ENCODE measurements at regions not wholly inside any gene's neighbourhood (a gene's known extent, or its start where the extent isn't known, plus 50 kb on each side); places are given as distances from the start of the nearest gene placed in this dataset.

DNA sequence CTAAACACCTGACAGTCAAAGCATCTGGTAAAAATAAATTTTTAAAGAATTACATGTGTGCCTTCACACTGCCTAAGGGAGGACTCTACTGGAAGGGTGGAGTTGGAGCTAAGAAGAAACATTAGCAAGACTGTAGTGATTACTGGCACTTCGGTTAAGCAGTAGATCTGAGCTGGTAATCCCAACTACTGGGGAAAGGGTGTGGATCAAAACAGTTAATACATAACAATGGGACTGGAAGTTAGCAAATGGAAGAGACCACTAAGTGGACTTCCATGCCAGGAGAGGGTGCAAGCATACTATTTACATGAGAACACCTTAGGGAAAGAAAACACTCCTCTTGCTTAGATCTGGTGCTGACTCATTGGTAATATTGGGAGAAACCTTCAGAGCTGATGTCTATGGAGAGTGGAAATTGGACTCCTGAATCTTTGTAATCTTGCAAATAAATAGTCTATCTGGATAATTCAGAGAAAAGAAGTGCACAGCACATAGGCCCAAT lies 519.6 kb upstream of the LINC00305 start:
- TF ChIP-seq, protein P1, sequence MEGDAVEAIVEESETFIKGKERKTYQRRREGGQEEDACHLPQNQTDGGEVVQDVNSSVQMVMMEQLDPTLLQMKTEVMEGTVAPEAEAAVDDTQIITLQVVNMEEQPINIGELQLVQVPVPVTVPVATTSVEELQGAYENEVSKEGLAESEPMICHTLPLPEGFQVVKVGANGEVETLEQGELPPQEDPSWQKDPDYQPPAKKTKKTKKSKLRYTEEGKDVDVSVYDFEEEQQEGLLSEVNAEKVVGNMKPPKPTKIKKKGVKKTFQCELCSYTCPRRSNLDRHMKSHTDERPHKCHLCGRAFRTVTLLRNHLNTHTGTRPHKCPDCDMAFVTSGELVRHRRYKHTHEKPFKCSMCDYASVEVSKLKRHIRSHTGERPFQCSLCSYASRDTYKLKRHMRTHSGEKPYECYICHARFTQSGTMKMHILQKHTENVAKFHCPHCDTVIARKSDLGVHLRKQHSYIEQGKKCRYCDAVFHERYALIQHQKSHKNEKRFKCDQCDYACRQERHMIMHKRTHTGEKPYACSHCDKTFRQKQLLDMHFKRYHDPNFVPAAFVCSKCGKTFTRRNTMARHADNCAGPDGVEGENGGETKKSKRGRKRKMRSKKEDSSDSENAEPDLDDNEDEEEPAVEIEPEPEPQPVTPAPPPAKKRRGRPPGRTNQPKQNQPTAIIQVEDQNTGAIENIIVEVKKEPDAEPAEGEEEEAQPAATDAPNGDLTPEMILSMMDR (conservative IDR thresholded peaks at IDR 0.05 in 1 of 2, IDR thresholded peaks at IDR 0.05 in 1 of 2; ENCODE audit: low read depth in 1 of 2, low read length in 2 of 2), result no peak
- no peak for TF ChIP-seq EZH2 (IDR thresholded peaks at IDR 0.05; ENCODE audit: low read length, missing control alignments)

Data from fibroblast of lung (primary cell).